Inferior parietal cortex (tissue), 1 donor: ENCODE measurements at regions not wholly inside any gene's neighbourhood (a gene's known extent, or its start where the extent isn't known, plus 50 kb on each side); places are given as distances from the start of the nearest gene placed in this dataset.
A peak's percentile ranks its signal among the peaks of the same experiment; 100 is the strongest.
"Not testable (repeated sequence)": the region's sequence is repeated elsewhere in the genome, so short reads cannot be mapped to it uniquely, and the experiment has no call there.

ENCODE experiments used
- DNase-seq: peaks from one replicate; pipeline ENCODE4 v3.0.0-alpha.2; 2016; ENCODE audit errors: extremely low spot score

- DNase-seq, result no peak
These were observed 341.9 kb upstream of the EYS start for GRCh38 chr6:66048684-66049474.

GRCh38 chr6:66032626-66033025 lies 325.6 kb upstream of the EYS start:
- no peak for DNase-seq

GRCh38 chr6:66029391-66029790 lies 322.4 kb upstream of the EYS start:
- DNase-seq, result no peak

DNA sequence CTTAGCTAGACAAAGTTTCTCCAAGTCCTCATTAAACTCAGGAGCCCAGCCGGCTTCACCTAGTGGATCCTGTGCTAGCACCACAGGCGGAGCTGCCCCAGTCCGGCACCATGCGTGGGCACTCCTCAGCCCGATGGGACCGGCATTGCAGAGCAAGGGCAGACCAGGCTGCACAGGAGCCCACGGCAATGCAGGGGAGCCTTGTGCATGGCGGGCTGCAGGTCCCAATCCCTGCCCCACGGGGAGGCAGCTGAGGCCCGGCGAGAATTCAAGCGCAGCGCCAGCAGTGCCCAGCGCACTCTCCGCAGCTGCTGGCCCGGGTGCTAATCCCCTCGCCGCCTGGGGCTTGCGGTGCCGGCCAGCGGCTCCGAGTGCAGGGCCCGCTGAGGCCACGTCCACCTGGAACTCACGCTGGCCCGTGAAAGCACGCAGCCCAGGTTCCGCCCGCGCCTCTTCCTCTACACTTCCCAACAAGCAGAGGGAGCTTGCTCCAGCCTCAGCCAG lies 292.3 kb upstream of the EYS start:
- DNase-seq, result no peak

GRCh38 chr6:65998544-65998943 lies 291.5 kb upstream of the EYS start:
- no peak for DNase-seq

DNA sequence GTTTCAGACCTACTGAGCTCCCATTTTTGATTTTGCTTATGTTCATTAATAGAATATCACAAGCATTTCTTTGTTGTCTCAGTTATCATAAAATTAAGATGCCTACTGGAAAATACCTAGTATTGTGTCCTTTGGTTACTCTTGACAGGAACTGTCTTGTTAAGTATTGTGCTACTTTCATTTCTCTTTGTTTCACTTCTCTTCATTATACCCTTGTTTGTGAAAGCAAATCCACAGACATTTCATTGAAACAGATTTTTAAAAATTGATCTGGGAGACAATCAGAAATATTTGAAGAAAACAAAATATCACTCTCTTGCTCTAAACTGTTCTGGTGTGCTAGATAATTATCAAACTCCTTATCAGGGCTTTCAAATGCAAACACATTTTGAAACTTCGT lies 290.5 kb upstream of the EYS start:
- DNase-seq, result no peak

- DNase-seq, result no peak
These were observed 289.1 kb upstream of the EYS start for GRCh38 chr6:65996096-65996495.

DNA sequence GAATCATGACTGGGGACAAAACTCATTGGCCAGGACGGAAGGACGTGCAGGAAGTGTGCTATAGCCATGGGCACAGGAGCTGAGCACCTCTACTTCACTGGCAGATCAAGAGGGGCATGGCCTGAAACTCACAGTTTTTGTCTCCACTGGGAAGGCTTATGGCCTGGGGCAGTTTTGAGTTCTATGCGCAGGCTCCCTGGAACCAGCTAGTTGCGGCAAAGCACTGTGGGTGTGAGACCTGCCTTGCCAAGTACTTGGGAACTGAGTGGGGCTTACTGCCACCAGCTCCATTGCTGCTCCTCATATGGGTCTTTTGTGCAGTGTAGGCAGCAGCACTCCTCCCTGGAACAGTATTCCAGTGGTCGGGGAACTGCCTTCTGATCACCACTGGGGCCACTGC lies 282.6 kb upstream of the EYS start:
- no peak for DNase-seq

GRCh38 chr6:65988006-65988405 lies 281.0 kb upstream of the EYS start:
- no peak for DNase-seq

DNA sequence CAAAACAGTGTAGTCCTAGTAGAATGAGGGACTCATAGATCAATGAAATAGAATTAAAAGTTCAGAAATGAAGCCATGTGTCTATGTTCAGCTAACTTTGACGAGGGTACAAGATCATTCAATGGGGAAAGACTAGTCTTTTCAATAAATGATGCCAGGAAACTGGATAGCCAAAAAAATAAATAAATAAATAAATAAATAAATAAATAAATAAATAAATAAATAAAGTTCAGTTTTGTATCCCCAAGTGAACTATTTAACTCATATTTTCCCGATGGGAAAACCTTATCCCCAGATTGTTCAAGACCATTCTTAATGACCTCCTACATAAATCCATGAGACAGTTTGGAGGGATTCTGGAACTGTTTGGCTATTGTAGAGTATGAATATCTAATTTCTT lies 277.1 kb upstream of the EYS start:
- no peak for DNase-seq

- DNase-seq, result no peak
These were observed 272.1 kb upstream of the EYS start for GRCh38 chr6:65979120-65979519.

DNA sequence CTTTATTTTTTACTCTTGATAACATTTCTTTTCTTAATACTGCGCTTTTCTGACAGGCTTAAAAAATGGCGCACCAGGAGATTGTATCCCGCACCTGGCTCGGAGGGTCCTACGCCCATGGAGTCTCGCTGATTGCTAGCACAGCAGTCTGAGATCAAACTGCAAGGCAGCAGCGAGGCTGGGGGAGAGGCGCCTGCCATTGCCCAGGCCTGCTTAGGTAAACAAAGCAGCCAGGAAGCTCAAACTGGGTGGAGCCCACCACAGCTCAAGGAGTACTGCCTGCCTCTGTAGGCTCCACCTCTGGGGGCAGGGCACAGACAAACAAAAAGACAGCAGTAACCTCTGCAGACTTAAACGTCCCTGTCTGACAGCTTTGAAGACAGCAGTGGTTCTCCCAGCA lies 264.2 kb upstream of the EYS start:
- not testable (repeated sequence) for DNase-seq

GRCh38 chr6:65964261-65964660 lies 257.2 kb upstream of the EYS start:
- DNase-seq, result no peak

GRCh38 chr6:65955034-65955433 lies 248.0 kb upstream of the EYS start:
- DNase-seq, result no peak

GRCh38 chr6:65948062-65948461 lies 241.0 kb upstream of the EYS start:
- no peak for DNase-seq

DNA sequence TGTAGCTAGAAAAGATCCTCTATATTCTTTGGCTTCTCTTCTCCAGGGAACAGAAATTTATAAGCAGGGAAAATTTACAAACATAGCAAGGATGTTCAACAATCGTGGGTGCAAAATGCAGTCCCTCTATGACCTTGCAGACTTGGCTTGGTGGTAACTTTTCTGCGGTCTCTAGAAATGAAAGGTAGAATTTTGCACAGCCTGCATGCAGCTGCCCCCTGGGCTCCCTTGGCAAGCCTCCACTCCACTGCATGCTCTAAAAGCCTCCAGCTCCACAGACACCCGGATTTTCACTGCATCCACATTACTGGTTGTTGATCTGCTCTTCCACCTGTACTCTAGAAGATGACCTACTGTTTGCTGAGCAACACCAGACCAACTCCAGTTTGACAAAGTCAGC lies 236.5 kb upstream of the EYS start:
- DNase-seq, result peak; percentile 5

GRCh38 chr6:65943051-65943450 lies 236.0 kb upstream of the EYS start:
- peak; percentile 55 for DNase-seq

DNA sequence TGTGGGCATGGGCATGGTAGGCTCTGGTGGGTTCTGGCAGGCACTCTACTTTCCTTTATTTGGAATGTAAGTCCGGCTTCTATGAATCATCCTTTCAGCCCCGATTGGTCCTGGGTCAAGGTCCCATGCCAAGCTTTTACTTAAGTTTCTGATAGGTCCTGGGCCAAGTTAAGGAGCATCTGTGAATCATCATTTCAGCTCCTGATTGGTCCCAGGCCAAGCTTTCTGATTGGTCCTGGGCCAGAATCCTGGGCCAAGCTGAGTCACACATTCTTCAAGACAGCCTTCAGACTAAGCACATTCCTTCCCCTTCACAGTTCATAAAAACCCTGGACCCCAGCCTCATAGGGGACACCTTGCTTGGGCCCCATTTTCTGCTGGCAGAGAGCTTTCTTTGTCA lies 231.0 kb upstream of the EYS start:
- no peak for DNase-seq

DNA sequence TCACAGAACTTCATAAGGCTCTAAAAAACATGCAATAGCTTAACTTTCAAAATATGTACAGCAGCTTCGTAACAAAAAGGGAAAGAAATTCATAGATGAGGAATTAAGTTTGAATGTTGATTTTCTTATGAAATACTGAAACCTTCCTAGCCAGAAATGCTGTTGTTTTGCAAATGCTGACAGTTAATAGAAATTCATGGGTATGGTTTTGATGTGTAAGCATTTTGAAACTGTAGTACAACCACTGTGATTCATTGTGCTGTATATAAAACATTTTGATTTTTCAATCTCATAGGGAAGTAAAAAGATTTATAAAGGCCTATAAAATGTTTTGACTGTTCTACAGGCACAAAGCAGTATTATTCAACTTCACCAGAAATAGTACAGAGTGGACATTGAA lies 228.4 kb upstream of the EYS start:
- DNase-seq, result no peak

DNA sequence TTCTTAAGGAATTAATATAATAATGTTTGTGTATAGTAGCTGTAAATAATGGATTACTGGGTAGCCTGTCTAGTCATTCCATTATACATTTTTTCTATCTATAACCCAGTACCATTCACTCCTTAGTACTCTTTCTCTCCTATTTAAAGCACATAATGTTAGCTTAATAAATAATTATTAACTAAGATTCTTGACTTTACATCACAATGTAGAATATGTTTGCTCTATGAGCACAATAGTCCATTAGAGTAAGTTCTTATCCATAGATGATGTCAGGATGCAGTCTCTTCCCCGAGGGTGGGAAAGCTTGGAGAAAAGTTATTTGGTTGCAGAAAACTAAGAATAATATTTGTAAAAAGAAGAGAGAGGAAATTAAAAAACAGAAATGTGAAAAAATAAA lies 226.4 kb upstream of the EYS start:
- DNase-seq, result no peak

DNA sequence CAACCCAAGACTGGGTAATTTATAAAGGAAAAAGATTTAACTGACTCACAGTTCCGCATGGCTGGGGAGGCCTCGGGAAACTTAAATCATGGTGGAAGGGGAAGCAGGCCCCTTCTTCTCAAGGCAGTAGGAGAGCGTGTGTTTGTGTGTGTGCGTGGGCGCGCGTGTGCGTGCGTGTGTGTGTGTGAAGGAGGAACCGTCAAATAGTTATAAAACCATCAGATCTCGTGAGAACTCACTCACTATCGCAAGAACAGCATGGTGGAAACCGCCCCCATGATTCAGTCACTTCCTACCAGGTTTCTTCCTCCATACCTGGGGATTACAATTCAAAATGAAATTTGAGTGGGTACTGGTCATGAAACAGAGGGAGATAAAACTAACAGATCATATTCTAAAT lies 220.1 kb upstream of the EYS start:
- DNase-seq, result no peak

GRCh38 chr6:65924411-65924810 lies 217.4 kb upstream of the EYS start:
- DNase-seq, result no peak

DNA sequence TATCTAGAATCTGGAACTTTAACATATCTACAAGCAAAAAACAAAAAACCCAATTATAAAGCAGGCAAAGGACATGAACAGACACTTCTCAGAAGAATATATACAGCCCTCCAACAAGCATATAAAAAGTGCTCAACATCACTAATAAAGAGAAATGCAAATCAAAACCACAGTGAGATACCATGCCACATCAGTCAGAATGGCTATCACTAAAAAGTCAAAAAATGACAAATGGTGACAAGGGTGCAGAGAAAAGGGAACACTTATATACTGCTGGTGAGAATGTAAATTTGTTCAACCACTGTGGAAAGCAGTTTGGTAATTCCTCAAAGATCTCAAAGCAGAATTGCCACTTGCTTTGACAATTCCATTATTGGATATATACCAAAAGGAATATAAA lies 215.0 kb upstream of the EYS start:
- no peak for DNase-seq

DNA sequence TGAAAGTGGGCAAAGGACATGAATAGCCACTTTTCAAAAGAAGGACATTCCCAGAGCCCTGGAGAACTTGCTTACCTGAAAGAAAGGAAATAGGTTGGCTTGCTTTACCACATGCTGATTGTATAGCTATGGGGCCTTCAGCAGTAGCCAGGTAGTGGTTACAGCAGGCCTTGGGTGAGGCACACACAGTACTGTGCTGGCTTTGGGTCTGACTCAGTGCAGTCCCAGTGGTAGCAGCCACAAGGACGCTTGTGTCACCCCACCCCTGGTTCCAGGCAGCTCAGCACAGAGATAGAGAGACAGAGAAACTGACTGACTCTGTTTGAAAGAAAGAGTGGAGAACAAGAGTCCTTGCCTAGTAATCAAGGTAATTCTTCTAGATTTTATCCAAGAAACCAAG lies 201.0 kb upstream of the EYS start:
- DNase-seq, result no peak
